ENCODE measurements at regions not wholly inside any gene's neighbourhood (a gene's known extent, or its start where the extent isn't known, plus 50 kb on each side); places are given as distances from the start of the nearest gene placed in this dataset.

DNA sequence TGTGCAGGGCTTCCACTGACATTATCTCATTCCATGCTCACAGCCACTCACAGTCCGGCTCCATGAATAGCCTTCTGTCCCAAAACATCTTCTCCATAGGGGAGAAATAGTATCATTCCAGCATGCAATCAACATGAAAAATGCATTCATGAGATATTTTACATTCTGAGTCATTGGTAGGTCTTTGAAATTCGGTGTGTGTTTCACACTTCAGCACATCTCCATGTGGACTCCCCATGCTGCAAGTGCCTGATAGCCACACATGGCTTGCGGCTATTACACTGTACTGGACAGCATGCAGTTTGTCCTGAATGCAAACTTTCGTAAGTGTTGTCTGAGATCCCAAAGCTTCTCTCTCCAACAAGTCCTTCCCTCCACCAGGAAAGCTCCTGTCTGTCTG, 449.3 kb downstream of the MED13L start:
- TF ChIP-seq, protein P1, sequence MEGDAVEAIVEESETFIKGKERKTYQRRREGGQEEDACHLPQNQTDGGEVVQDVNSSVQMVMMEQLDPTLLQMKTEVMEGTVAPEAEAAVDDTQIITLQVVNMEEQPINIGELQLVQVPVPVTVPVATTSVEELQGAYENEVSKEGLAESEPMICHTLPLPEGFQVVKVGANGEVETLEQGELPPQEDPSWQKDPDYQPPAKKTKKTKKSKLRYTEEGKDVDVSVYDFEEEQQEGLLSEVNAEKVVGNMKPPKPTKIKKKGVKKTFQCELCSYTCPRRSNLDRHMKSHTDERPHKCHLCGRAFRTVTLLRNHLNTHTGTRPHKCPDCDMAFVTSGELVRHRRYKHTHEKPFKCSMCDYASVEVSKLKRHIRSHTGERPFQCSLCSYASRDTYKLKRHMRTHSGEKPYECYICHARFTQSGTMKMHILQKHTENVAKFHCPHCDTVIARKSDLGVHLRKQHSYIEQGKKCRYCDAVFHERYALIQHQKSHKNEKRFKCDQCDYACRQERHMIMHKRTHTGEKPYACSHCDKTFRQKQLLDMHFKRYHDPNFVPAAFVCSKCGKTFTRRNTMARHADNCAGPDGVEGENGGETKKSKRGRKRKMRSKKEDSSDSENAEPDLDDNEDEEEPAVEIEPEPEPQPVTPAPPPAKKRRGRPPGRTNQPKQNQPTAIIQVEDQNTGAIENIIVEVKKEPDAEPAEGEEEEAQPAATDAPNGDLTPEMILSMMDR (IDR thresholded peaks at IDR 0.05; ENCODE audit: poor library complexity, severe bottlenecking) = no peak
- no peak for TF ChIP-seq MXI1 (conservative IDR thresholded peaks at IDR 0.05; ENCODE audit: poor library complexity, severe bottlenecking)
- TF ChIP-seq EP300 (conservative IDR thresholded peaks at IDR 0.05; ENCODE audit: poor library complexity, severe bottlenecking) = no peak
- TF ChIP-seq RAD21 (conservative IDR thresholded peaks at IDR 0.05) = no peak
- TF ChIP-seq TAF1 (IDR thresholded peaks at IDR 0.05; ENCODE audit: low read depth) = no peak
